Endothelial cell of umbilical vein (primary cell): ENCODE measurements at regions not wholly inside any gene's neighbourhood (a gene's known extent, or its start where the extent isn't known, plus 50 kb on each side); places are given as distances from the start of the nearest gene placed in this dataset.

Source experiments
- EZH2 ChIP-seq: IDR thresholded peaks from 2 replicates; pipeline ENCODE4 v1.6.1; 2012; ENCODE audit warnings: borderline replicate concordance, low read depth, mild to moderate bottlenecking, moderate library complexity, low read length, inconsistent platforms; ENCODE audit not compliant: severe bottlenecking
- TF ChIP-seq, protein P1 (sequence below), 2 donors: IDR thresholded peaks; 1 replicate in 1 of 2; 2 replicates in 1 of 2; pipeline ENCODE4 v1.5.1; 2011; ENCODE audit warnings: low read length in 2 of 2, mild to moderate bottlenecking in 2 of 2, moderate library complexity in 2 of 2, control low read depth in 1 of 2, inconsistent platforms in 1 of 2, low read depth in 1 of 2; ENCODE audit not compliant: insufficient read depth in 1 of 2; ENCODE audit errors: extremely low read depth in 1 of 2

DNA sequence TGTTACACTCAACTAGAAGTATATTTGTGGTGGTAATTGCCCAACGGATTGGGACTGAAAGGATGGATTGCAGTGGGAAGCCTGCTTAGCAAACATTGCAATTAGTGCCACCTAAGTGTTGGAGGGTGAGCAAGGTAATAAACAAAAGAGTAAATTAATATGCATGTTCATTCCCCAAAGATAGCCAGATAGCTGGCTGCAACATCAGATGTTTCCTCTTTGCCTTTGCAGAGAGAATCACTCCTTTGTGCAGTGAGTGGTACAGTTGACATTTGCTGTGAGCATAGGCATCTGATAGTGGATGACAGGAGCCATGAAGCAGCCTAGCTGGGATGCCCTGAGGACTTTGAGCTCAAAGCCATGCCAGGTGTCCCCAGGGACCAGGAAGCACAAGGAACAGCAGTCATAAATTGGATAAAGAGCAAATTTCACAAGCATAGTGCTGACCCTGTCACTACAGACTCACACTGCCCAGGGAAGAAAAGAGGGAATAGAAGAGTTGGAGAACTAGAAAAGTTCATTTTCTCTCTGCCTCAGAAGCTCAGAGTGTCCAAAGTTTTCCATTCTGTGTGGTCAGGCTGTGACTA lies 336.1 kb upstream of the SLC30A5 start:
- TF ChIP-seq, protein P1, sequence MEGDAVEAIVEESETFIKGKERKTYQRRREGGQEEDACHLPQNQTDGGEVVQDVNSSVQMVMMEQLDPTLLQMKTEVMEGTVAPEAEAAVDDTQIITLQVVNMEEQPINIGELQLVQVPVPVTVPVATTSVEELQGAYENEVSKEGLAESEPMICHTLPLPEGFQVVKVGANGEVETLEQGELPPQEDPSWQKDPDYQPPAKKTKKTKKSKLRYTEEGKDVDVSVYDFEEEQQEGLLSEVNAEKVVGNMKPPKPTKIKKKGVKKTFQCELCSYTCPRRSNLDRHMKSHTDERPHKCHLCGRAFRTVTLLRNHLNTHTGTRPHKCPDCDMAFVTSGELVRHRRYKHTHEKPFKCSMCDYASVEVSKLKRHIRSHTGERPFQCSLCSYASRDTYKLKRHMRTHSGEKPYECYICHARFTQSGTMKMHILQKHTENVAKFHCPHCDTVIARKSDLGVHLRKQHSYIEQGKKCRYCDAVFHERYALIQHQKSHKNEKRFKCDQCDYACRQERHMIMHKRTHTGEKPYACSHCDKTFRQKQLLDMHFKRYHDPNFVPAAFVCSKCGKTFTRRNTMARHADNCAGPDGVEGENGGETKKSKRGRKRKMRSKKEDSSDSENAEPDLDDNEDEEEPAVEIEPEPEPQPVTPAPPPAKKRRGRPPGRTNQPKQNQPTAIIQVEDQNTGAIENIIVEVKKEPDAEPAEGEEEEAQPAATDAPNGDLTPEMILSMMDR (IDR thresholded peaks at IDR 0.05; ENCODE audit: extremely low read depth in 1 of 2, insufficient read depth in 1 of 2, low read depth in 1 of 2, low read length in 2 of 2): no peak
- no peak for TF ChIP-seq EZH2
